ENCODE measurements at regions not wholly inside any gene's neighbourhood (a gene's known extent, or its start where the extent isn't known, plus 50 kb on each side); places are given as distances from the start of the nearest gene placed in this dataset.

GRCh38 chr13:47638627-47639026 is 362.4 kb downstream of the SUCLA2 start:
- H3K36me3 ChIP-seq (ENCODE audit: control insufficient read depth in 4 of 4, insufficient read depth in 3 of 4, low read depth in 1 of 4, low read length in 3 of 4): no peaks in the 10 kb centered on the region
- no peak overlapping the region for H3K4me3 ChIP-seq (ENCODE audit: low read depth in 1 of 3, low read length in 3 of 3)
- no peak overlapping the region for H3K9ac ChIP-seq (ENCODE audit: low read depth in 1 of 2, low read length in 2 of 2)
- DNase-seq (ENCODE audit: low spot score): no peak
- WGBS: 96% methylated on average over 1 of the region's 1 CpG
- H3K4me1 ChIP-seq (ENCODE audit: control insufficient read depth in 4 of 4, insufficient read depth in 4 of 4, low read length in 3 of 4): peaks cover 0 to 9% (median 5%) of the 10 kb centered on the region in 4 donors
- H3K9me3 ChIP-seq (ENCODE audit: control insufficient read depth in 4 of 4, low read length in 3 of 4): no peaks in the 10 kb centered on the region
- H3K27ac ChIP-seq (ENCODE audit: low read depth in 1 of 2, low read length in 2 of 2): no peak overlapping the region
- TF ChIP-seq ZBTB33 (IDR thresholded peaks at IDR 0.05) (no peak), FOXA1 (IDR thresholded peaks at IDR 0.05) (no peak), ATF3 (IDR thresholded peaks at IDR 0.05) (no peak), REST (IDR thresholded peaks at IDR 0.05) (no peak), YY1 (IDR thresholded peaks at IDR 0.05) (no peak), TAF1 (conservative IDR thresholded peaks at IDR 0.05) (no peak), EGR1 (IDR thresholded peaks at IDR 0.05; ENCODE audit: low read depth in 2 of 2) (no peak), SP1 (IDR thresholded peaks at IDR 0.05) (no peak), MAX (IDR thresholded peaks at IDR 0.05) (no peak), RAD21 (IDR thresholded peaks at IDR 0.05) (no peak), FOXA2 (IDR thresholded peaks at IDR 0.05) (no peak), NR2F2 (IDR thresholded peaks at IDR 0.05) (no peak), HNF4A (conservative IDR thresholded peaks at IDR 0.05) (no peak), JUND (IDR thresholded peaks at IDR 0.05) (no peak), HNF4G (IDR thresholded peaks at IDR 0.05) (no peak), RXRA (IDR thresholded peaks at IDR 0.05) (no peak), GABPA (IDR thresholded peaks at IDR 0.05 in 1 of 2, conservative IDR thresholded peaks at IDR 0.05 in 1 of 2) (no peak)
- H3K27me3 ChIP-seq (ENCODE audit: control insufficient read depth in 4 of 4, insufficient read depth in 4 of 4, low read length in 3 of 4): no peaks in the 10 kb centered on the region

- no peaks in the 10 kb centered on the region for H3K9me3 ChIP-seq (ENCODE audit: control insufficient read depth in 4 of 4, low read length in 3 of 4)
- H3K4me3 ChIP-seq (ENCODE audit: low read depth in 1 of 3, low read length in 3 of 3): no peak overlapping the region
- no peaks in the 10 kb centered on the region for H3K36me3 ChIP-seq (ENCODE audit: control insufficient read depth in 4 of 4, insufficient read depth in 3 of 4, low read depth in 1 of 4, low read length in 3 of 4)
- no peak for TF ChIP-seq GABPA (IDR thresholded peaks at IDR 0.05 in 1 of 2, conservative IDR thresholded peaks at IDR 0.05 in 1 of 2)
- no peak for TF ChIP-seq MAX (IDR thresholded peaks at IDR 0.05)
- no peak for TF ChIP-seq CTCF (IDR thresholded peaks at IDR 0.05; ENCODE audit: low read depth, low read length, missing input control)
- TF ChIP-seq REST (IDR thresholded peaks at IDR 0.05): no peak
- no peak for TF ChIP-seq ATF3 (IDR thresholded peaks at IDR 0.05)
- no peak for TF ChIP-seq EGR1 (IDR thresholded peaks at IDR 0.05; ENCODE audit: low read depth in 2 of 2)
- no peak for TF ChIP-seq SP1 (IDR thresholded peaks at IDR 0.05)
- no peak for TF ChIP-seq HNF4A (conservative IDR thresholded peaks at IDR 0.05)
- TF ChIP-seq YY1 (IDR thresholded peaks at IDR 0.05): no peak
- TF ChIP-seq TAF1 (conservative IDR thresholded peaks at IDR 0.05): no peak
- no peaks in the 10 kb centered on the region for H3K27me3 ChIP-seq (ENCODE audit: control insufficient read depth in 4 of 4, insufficient read depth in 4 of 4, low read length in 3 of 4)
- 77% methylated on average over 4 of the region's 4 CpGs for WGBS
- no peak for DNase-seq (ENCODE audit: low spot score)
- no peak overlapping the region for H3K9ac ChIP-seq (ENCODE audit: low read depth in 1 of 2, low read length in 2 of 2)
- H3K27ac ChIP-seq (ENCODE audit: low read depth in 1 of 2, low read length in 2 of 2): no peak overlapping the region
- H3K4me1 ChIP-seq (ENCODE audit: control insufficient read depth in 4 of 4, insufficient read depth in 4 of 4, low read length in 3 of 4): no peaks in the 10 kb centered on the region
These were observed 368.8 kb downstream of the SUCLA2 start for GRCh38 chr13:47632311-47632710.
